B cell (primary cell): ENCODE measurements at regions not wholly inside any gene's neighbourhood (a gene's known extent, or its start where the extent isn't known, plus 50 kb on each side); places are given as distances from the start of the nearest gene placed in this dataset.

Source experiments
- ATAC-seq: fragments of 200-7000 bp; cut with Tn5 transposase; one replicate; pipeline ENCODE4 v1.10.0; 2021; ENCODE audit warnings: low read depth, mild to moderate bottlenecking, moderate number of reproducible peaks, moderate library complexity
- CTCF ChIA-PET: fragments of 350-600 bp; sonication (Branson Sonifier 250); formaldehyde crosslinking; loops from one replicate; lab custom pipeline; 2021; ENCODE audit warnings: antibody characterized with exemption, inconsistent platforms; lab: Charles Lee
- POLR2A ChIA-PET: fragments of 350-600 bp; sonication (Branson Sonifier 250); formaldehyde crosslinking; loops from one replicate; lab custom pipeline; 2021; ENCODE audit warnings: antibody characterized with exemption; lab: Charles Lee
- DNase-seq: peaks from one replicate; pipeline ENCODE4 v3.0.0; 2013
- H2AFZ ChIP-seq: 2 replicates; pipeline ENCODE4 v1.6.1; 2012; ENCODE audit warnings: mild to moderate bottlenecking, low read depth, low read length; ENCODE audit not compliant: insufficient read depth, poor library complexity, severe bottlenecking
- H3K27ac ChIP-seq, 2 donors: 1 replicate in 1 of 2; 2 replicates in 1 of 2; pipeline ENCODE4 v1.5.1; 2012 to 2013; ENCODE audit warnings: low read length in 2 of 2, mild to moderate bottlenecking in 2 of 2, moderate library complexity in 1 of 2
- H3K27me3 ChIP-seq, 4 experiments: fragments of 200-600 bp in 1 of 4; sonication (generic) in 1 of 4; replicated peaks in 1 of 4; 1 replicate in 2 of 4; 2 replicates in 2 of 4; pipeline versions ENCODE4 v1.6.1 to v1.7.0; 2013 to 2016; ENCODE audit warnings: low read length in 3 of 4, mild to moderate bottlenecking in 2 of 4, mixed read lengths in 1 of 4, moderate library complexity in 1 of 4; ENCODE audit not compliant: insufficient read depth in 4 of 4, control insufficient read depth in 3 of 4; ENCODE audit errors: control extremely low read depth in 1 of 4
- H3K36me3 ChIP-seq, 2 experiments: replicated peaks in 1 of 2; 1 replicate in 1 of 2; 2 replicates in 1 of 2; pipeline versions ENCODE4 v1.6.1 to v1.7.1; 2013; ENCODE audit warnings: low read length in 1 of 2; ENCODE audit not compliant: insufficient read depth in 2 of 2, control insufficient read depth in 1 of 2; ENCODE audit errors: control extremely low read depth in 1 of 2, extremely low read depth in 1 of 2
- H3K4me1 ChIP-seq, 2 donors: fragments of 200-600 bp in 1 of 2; sonication (generic) in 1 of 2; 1 replicate in 1 of 2; 2 replicates in 1 of 2; pipeline versions ENCODE4 v1.5.1 to v1.6.1; 2013 to 2017; ENCODE audit warnings: low read length in 2 of 2; ENCODE audit not compliant: control insufficient read depth in 2 of 2, insufficient read depth in 2 of 2
- H3K4me2 ChIP-seq: replicated peaks from 2 replicates; pipeline ENCODE3; 2012; ENCODE audit warnings: mild to moderate bottlenecking, low read depth, low read length; ENCODE audit not compliant: poor library complexity, severe bottlenecking
- H3K4me3 ChIP-seq, 5 experiments: fragments of 200-600 bp in 1 of 5; sonication (generic) in 1 of 5; 1 replicate in 3 of 5; 2 replicates in 2 of 5; pipeline versions ENCODE4 v1.5.1 to v1.7.0; 2011 to 2016; ENCODE audit warnings: low read length in 4 of 5, mild to moderate bottlenecking in 4 of 5, low read depth in 2 of 5, control low read depth in 1 of 5, moderate library complexity in 1 of 5; ENCODE audit not compliant: insufficient read depth in 1 of 5; ENCODE audit errors: control extremely low read depth in 1 of 5, extremely low read depth in 1 of 5
- H3K79me2 ChIP-seq: fragments of 200-600 bp; sonication (generic); one replicate; pipeline ENCODE4 v1.6.0; 2016; ENCODE audit warnings: low read length; ENCODE audit not compliant: control insufficient read depth, insufficient read depth
- H3K9ac ChIP-seq: fragments of 200-600 bp; sonication (generic); 2 replicates; pipeline ENCODE4 v1.6.1; 2017; ENCODE audit warnings: mild to moderate bottlenecking, low read length, moderate library complexity
- H3K9me3 ChIP-seq, 3 donors: one replicate each; pipeline versions ENCODE4 v1.6.1 to v1.7.1; 2013; ENCODE audit warnings: low read length in 2 of 3; ENCODE audit not compliant: control insufficient read depth in 2 of 3, insufficient read depth in 1 of 3; ENCODE audit errors: control extremely low read depth in 1 of 3
- H4K20me1 ChIP-seq: 2 replicates; pipeline ENCODE4 v1.6.0; 2012; ENCODE audit warnings: mild to moderate bottlenecking, low read length; ENCODE audit not compliant: insufficient read depth, control insufficient read depth, poor library complexity, severe bottlenecking
- H3K27ac Mint-ChIP-seq: one replicate; pipeline ENCODE4 v1.8.0; 2021; ENCODE audit warnings: mixed read lengths
- H3K27me3 Mint-ChIP-seq: one replicate; pipeline ENCODE4 v1.8.0; 2021; ENCODE audit warnings: mixed read lengths
- H3K4me1 Mint-ChIP-seq: one replicate; pipeline ENCODE4 v1.8.0; 2021; ENCODE audit warnings: mixed read lengths
- H3K4me3 Mint-ChIP-seq: one replicate; pipeline ENCODE4 v1.8.0; 2021; ENCODE audit warnings: mixed read lengths
- H3K9me3 Mint-ChIP-seq: one replicate; pipeline ENCODE4 v1.8.0; 2022; ENCODE audit warnings: mixed read lengths; ENCODE audit not compliant: insufficient read depth
- EZH2 ChIP-seq: IDR thresholded peaks from 2 replicates; pipeline ENCODE4 v1.6.1; 2012; ENCODE audit warnings: borderline replicate concordance, low read depth, mild to moderate bottlenecking, moderate library complexity, low read length; ENCODE audit not compliant: insufficient read depth, poor library complexity, severe bottlenecking
- WGBS: methylation state at CpG from one replicate; pipeline ENCODE4 v1.1.5; 2013; ENCODE audit warnings: missing lambda C conversion rate; ENCODE audit not compliant: insufficient coverage; 5-methylcytosine and 5-hydroxymethylcytosine counted together
- intact Hi-C: fragments of 100-400 bp; cut with micrococcal nuclease; formaldehyde crosslinking; loops from one replicate; pipeline ENCODE4 v1.10.0; 2022
- TF ChIP-seq, protein P1 (sequence below): fragments of 200-600 bp; IDR thresholded peaks from one replicate; pipeline ENCODE4 v1.8.0; 2022; ENCODE audit warnings: antibody characterized with exemption, mild to moderate bottlenecking

- Mint-ChIP-seq H3K4me3 (no peak overlapping the region), H3K27me3 (peaks cover 5% of the 10 kb centered on the region), H3K4me1 (peaks cover 3% of the 10 kb centered on the region), H3K27ac (no peak overlapping the region), H3K9me3 (peaks cover 3% of the 10 kb centered on the region)
- no peaks in the 10 kb centered on the region for H4K20me1 ChIP-seq
- peaks cover under 1 to 9% of the 10 kb centered on the region in 2 donors for H3K4me1 ChIP-seq
- no peak overlapping the region for H3K27ac ChIP-seq
- DNase-seq (no peak), ATAC-seq (no peak)
- no peak overlapping the region for H3K4me2 ChIP-seq
- no peak overlapping the region for H3K4me3 ChIP-seq
- WGBS = 100% methylated on average over 1 of the region's 3 CpGs
- POLR2A ChIA-PET = no interaction called here
- intact Hi-C loops = loop anchor here (10.0 kb wide), 1 partner anchor 263 kb away; no protein-coding TSS in a partner anchor
- H3K9me3 ChIP-seq = peaks cover 0 to 9% (median 4%) of the 10 kb centered on the region in 3 donors
- H3K27me3 ChIP-seq = no peaks in the 10 kb centered on the region
- no peak overlapping the region for H3K9ac ChIP-seq
- CTCF ChIA-PET = interaction anchor here (0.9 to 13.1 kb wide), 4 partner anchors 9 to 492 kb away, joined by 3 to 256 read pairs (median 4); no protein-coding TSS in a partner anchor
- H2AFZ ChIP-seq = no peak overlapping the region
- no peaks in the 10 kb centered on the region for H3K79me2 ChIP-seq
- H3K36me3 ChIP-seq = no peaks in the 10 kb centered on the region
- TF ChIP-seq EZH2 = no peak
- TF ChIP-seq, protein P1, sequence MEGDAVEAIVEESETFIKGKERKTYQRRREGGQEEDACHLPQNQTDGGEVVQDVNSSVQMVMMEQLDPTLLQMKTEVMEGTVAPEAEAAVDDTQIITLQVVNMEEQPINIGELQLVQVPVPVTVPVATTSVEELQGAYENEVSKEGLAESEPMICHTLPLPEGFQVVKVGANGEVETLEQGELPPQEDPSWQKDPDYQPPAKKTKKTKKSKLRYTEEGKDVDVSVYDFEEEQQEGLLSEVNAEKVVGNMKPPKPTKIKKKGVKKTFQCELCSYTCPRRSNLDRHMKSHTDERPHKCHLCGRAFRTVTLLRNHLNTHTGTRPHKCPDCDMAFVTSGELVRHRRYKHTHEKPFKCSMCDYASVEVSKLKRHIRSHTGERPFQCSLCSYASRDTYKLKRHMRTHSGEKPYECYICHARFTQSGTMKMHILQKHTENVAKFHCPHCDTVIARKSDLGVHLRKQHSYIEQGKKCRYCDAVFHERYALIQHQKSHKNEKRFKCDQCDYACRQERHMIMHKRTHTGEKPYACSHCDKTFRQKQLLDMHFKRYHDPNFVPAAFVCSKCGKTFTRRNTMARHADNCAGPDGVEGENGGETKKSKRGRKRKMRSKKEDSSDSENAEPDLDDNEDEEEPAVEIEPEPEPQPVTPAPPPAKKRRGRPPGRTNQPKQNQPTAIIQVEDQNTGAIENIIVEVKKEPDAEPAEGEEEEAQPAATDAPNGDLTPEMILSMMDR = no peak
These were observed 123.6 kb upstream of the SMAD3 start for GRCh38 chr15:66941791-66942190.

GRCh38 chr15:66942649-66943390 lies 122.6 kb upstream of the SMAD3 start:
- intact Hi-C loops = loop anchor here (10.0 kb wide), 1 partner anchor 262 kb away; no protein-coding TSS in a partner anchor
- H3K4me1 Mint-ChIP-seq = peaks cover 10% of the 10 kb centered on the region
- H3K27ac ChIP-seq = no peak overlapping the region
- no peak overlapping the region for H3K9ac ChIP-seq
- H4K20me1 ChIP-seq = no peaks in the 10 kb centered on the region
- no peak overlapping the region for H3K4me2 ChIP-seq
- no peak for ATAC-seq
- no peak for DNase-seq
- POLR2A ChIA-PET = no interaction called here
- H3K9me3 ChIP-seq = peaks cover 0 to under 1% (median 0%) of the 10 kb centered on the region in 3 donors
- H3K79me2 ChIP-seq = no peaks in the 10 kb centered on the region
- H2AFZ ChIP-seq = no peak overlapping the region
- CTCF ChIA-PET = interaction anchor here (0.9 to 13.1 kb wide), 3 partner anchors 40 to 490 kb away, joined by 3 to 256 read pairs (median 108); no protein-coding TSS in a partner anchor
- TF ChIP-seq, protein P1 = no peak
- TF ChIP-seq EZH2 = no peak
- peaks cover 5% of the 10 kb centered on the region for H3K27me3 Mint-ChIP-seq
- no peak overlapping the region for H3K27ac Mint-ChIP-seq
- no peak overlapping the region for H3K4me3 Mint-ChIP-seq
- H3K9me3 Mint-ChIP-seq = no peaks in the 10 kb centered on the region
- peaks cover 3 to 11% of the 10 kb centered on the region in 2 donors for H3K4me1 ChIP-seq
- no peak overlapping the region for H3K4me3 ChIP-seq
- H3K36me3 ChIP-seq = no peaks in the 10 kb centered on the region
- H3K27me3 ChIP-seq = no peaks in the 10 kb centered on the region
- WGBS = 96% methylated on average over 8 of the region's 11 CpGs
